ENCODE measurements at regions not wholly inside any gene's neighbourhood (a gene's known extent, or its start where the extent isn't known, plus 50 kb on each side); places are given as distances from the start of the nearest gene placed in this dataset.

DNA sequence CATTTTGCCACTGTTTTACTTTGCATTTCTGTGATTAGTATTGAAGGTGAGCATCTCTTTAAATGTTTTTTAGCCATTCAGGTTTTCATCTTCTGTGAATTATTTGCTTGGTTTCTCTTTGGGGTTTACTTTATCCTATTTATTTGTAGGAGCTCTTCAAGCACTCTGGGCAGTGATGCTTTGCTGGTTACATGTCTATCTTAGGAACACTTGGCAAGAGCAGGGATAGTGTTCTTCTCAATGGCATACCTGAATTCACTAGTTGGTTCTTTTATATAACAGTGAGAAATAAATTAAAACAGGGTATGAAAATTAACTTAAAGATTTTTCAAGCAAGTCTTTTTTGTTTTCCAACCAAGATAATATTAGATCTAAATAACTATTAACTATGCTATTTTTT, 119.7 kb upstream of the BACH2 start:
- Histone ChIP-seq H3K4me2 (no peak overlapping the region), H3K27ac (no peak overlapping the region), H3K36me3 (ENCODE audit: insufficient read depth) (no peaks in the 10 kb centered on the region), H3K27me3 (ENCODE audit: insufficient read depth, low read depth) (no peaks in the 10 kb centered on the region), H3K4me1 (ENCODE audit: low read depth, poor library complexity, severe bottlenecking) (no peaks in the 10 kb centered on the region), H3K4me3 (IDR thresholded peaks at IDR 0.05; ENCODE audit: insufficient read depth, low read depth, low read length) (no peak overlapping the region), H3K79me2 (ENCODE audit: insufficient read depth, low read depth) (no peaks in the 10 kb centered on the region), H3K9ac (no peak overlapping the region), H2AFZ (ENCODE audit: low read depth) (no peak overlapping the region), H4K20me1 (ENCODE audit: insufficient read depth) (no peaks in the 10 kb centered on the region)
- TF ChIP-seq, protein P1, sequence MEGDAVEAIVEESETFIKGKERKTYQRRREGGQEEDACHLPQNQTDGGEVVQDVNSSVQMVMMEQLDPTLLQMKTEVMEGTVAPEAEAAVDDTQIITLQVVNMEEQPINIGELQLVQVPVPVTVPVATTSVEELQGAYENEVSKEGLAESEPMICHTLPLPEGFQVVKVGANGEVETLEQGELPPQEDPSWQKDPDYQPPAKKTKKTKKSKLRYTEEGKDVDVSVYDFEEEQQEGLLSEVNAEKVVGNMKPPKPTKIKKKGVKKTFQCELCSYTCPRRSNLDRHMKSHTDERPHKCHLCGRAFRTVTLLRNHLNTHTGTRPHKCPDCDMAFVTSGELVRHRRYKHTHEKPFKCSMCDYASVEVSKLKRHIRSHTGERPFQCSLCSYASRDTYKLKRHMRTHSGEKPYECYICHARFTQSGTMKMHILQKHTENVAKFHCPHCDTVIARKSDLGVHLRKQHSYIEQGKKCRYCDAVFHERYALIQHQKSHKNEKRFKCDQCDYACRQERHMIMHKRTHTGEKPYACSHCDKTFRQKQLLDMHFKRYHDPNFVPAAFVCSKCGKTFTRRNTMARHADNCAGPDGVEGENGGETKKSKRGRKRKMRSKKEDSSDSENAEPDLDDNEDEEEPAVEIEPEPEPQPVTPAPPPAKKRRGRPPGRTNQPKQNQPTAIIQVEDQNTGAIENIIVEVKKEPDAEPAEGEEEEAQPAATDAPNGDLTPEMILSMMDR (conservative IDR thresholded peaks at IDR 0.05; ENCODE audit: low read depth, low read length), result no peak

DNA sequence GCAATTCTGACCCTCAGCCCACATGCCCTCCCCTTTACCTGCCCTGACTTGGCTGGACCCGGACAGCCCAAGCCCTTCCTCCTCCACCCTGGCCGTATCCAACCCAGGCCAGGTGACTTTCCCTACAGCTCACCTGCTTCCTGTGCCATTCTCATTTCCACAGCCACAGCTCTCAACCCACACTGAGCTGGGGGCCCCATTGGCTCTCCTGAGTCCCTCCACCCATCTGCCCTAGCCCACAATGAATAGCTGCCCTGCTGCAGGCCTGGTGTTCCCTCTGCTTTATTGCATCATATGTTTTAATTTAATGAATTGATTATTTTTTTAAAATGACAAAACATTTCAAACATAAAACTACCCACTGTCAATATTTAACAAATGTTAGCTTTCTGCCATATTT, 118.5 kb upstream of the BACH2 start:
- Histone ChIP-seq H3K9ac (no peak overlapping the region), H3K36me3 (ENCODE audit: insufficient read depth) (no peaks in the 10 kb centered on the region), H2AFZ (ENCODE audit: low read depth) (no peak overlapping the region), H4K20me1 (ENCODE audit: insufficient read depth) (no peaks in the 10 kb centered on the region), H3K4me1 (ENCODE audit: low read depth, poor library complexity, severe bottlenecking) (no peaks in the 10 kb centered on the region), H3K27ac (no peak overlapping the region), H3K4me2 (no peak overlapping the region), H3K79me2 (ENCODE audit: insufficient read depth, low read depth) (no peaks in the 10 kb centered on the region), H3K27me3 (ENCODE audit: insufficient read depth, low read depth) (no peaks in the 10 kb centered on the region), H3K4me3 (IDR thresholded peaks at IDR 0.05; ENCODE audit: insufficient read depth, low read depth, low read length) (no peak overlapping the region)
- TF ChIP-seq, protein P1 (conservative IDR thresholded peaks at IDR 0.05; ENCODE audit: low read depth, low read length), result no peak

DNA sequence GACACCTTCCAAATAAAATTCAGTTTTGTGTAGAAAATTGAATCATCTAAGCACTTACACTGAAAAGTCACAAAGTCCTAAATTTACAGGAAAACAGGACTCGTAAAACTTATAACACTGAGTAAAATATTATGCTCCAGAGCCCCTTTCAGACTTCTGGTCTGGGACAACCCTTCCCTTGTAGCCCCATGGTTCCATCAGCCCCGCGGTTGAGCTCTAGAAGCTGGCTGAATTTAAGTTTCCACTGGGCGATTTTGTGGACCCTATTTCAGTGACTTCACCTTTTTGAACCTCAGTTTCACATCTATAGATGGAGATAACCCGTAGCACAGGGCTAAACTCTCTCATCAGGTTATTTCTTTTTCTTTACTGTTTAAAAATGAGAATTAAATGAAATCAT, 117.7 kb upstream of the BACH2 start:
- Histone ChIP-seq H3K4me3 (IDR thresholded peaks at IDR 0.05; ENCODE audit: insufficient read depth, low read depth, low read length) (no peak overlapping the region), H4K20me1 (ENCODE audit: insufficient read depth) (no peaks in the 10 kb centered on the region), H3K36me3 (ENCODE audit: insufficient read depth) (no peaks in the 10 kb centered on the region), H3K27me3 (ENCODE audit: insufficient read depth, low read depth) (no peaks in the 10 kb centered on the region), H3K4me1 (ENCODE audit: low read depth, poor library complexity, severe bottlenecking) (no peaks in the 10 kb centered on the region), H3K79me2 (ENCODE audit: insufficient read depth, low read depth) (no peaks in the 10 kb centered on the region), H3K9ac (no peak overlapping the region), H3K4me2 (no peak overlapping the region), H3K27ac (no peak overlapping the region), H2AFZ (ENCODE audit: low read depth) (no peak overlapping the region)
- TF ChIP-seq, protein P1 (conservative IDR thresholded peaks at IDR 0.05; ENCODE audit: low read depth, low read length), result no peak

DNA sequence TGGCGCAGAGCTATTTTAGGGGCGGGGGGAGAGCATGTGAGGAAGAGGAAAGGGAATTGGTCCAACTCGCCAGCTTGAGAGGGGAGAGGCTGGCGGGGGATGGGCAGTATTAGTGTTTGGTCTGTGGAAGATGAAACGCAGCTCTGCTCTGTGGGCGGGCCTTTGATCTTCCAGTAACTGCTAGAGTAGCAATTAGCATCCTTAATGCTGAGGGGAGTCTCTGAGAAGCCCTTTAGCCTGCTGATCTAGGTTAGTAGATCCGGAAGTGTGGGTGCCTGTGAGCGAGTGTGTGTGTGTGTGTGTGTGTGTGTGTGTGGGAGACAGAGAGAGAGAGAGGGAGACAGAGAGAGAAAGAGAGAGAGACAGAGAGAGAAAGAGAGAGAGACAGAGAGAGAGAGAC, 117.2 kb upstream of the BACH2 start:
- H3K4me3 ChIP-seq (IDR thresholded peaks at IDR 0.05; ENCODE audit: insufficient read depth, low read depth, low read length), result no peak overlapping the region
- no peaks in the 10 kb centered on the region for H3K4me1 ChIP-seq (ENCODE audit: low read depth, poor library complexity, severe bottlenecking)
- H3K36me3 ChIP-seq (ENCODE audit: insufficient read depth), result no peaks in the 10 kb centered on the region
- no peak overlapping the region for H3K9ac ChIP-seq
- H3K27me3 ChIP-seq (ENCODE audit: insufficient read depth, low read depth), result no peaks in the 10 kb centered on the region
- H4K20me1 ChIP-seq (ENCODE audit: insufficient read depth), result no peaks in the 10 kb centered on the region
- H3K27ac ChIP-seq, result no peak overlapping the region
- H2AFZ ChIP-seq (ENCODE audit: low read depth), result no peak overlapping the region
- no peaks in the 10 kb centered on the region for H3K79me2 ChIP-seq (ENCODE audit: insufficient read depth, low read depth)
- H3K4me2 ChIP-seq, result no peak overlapping the region
- TF ChIP-seq, protein P1 (conservative IDR thresholded peaks at IDR 0.05; ENCODE audit: low read depth, low read length), result no peak

DNA sequence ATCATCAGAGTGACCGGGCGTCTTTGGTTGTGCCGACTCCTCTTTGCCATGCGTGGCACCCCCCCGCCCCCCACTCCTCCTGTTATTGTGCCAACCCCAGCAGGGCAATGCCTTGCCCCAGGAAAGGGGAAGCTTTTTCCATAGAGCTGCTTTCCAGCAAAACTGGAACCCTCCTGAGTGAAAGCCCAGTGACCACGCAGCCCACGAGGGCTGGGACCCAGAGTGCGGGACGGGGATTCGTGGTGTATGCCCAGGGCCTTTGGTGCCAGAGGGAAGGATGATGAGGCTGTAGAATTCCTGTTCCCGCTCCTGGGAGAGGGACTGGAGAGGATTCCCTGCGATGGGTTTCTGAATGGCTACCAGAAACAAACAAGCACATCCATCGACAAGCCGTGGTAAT, 116.8 kb upstream of the BACH2 start:
- no peak overlapping the region for H3K4me2 ChIP-seq
- no peak overlapping the region for H3K27ac ChIP-seq
- H2AFZ ChIP-seq (ENCODE audit: low read depth), result no peak overlapping the region
- H3K79me2 ChIP-seq (ENCODE audit: insufficient read depth, low read depth), result no peaks in the 10 kb centered on the region
- H3K4me3 ChIP-seq (IDR thresholded peaks at IDR 0.05; ENCODE audit: insufficient read depth, low read depth, low read length), result no peak overlapping the region
- no peaks in the 10 kb centered on the region for H3K27me3 ChIP-seq (ENCODE audit: insufficient read depth, low read depth)
- no peaks in the 10 kb centered on the region for H4K20me1 ChIP-seq (ENCODE audit: insufficient read depth)
- TF ChIP-seq, protein P1 (conservative IDR thresholded peaks at IDR 0.05; ENCODE audit: low read depth, low read length), result no peak
- no peak overlapping the region for H3K9ac ChIP-seq
- no peaks in the 10 kb centered on the region for H3K36me3 ChIP-seq (ENCODE audit: insufficient read depth)
- no peaks in the 10 kb centered on the region for H3K4me1 ChIP-seq (ENCODE audit: low read depth, poor library complexity, severe bottlenecking)
